GM21367 (cell line): ENCODE measurements at regions not wholly inside any gene's neighbourhood (a gene's known extent, or its start where the extent isn't known, plus 50 kb on each side); places are given as distances from the start of the nearest gene placed in this dataset.

Source experiments
- ATAC-seq: cut with Tn5 transposase; IDR thresholded peaks from one replicate; pipeline ENCODE4 v1.9.1; 2021; ENCODE audit not compliant: unreplicated experiment

DNA sequence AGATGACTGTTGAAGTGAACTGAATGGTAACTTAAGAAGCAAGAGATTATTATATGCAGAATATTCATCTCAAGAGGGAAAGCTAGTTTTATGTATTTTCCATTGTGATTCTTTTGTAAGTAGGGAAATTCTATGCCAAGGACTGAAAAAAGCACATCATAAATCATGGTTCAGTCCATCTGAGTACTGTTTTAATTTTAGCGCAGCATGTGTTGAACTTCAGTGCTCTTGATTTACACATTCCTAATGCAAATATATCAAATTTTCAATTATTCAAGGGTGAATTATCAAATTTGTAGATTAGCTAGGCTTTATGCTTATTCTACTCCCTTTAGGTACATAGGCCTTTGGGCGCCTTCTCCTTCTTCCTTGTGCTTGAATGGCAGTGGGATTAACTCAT is 50.3 kb upstream of the TCF12 start:
- ATAC-seq: no peak

DNA sequence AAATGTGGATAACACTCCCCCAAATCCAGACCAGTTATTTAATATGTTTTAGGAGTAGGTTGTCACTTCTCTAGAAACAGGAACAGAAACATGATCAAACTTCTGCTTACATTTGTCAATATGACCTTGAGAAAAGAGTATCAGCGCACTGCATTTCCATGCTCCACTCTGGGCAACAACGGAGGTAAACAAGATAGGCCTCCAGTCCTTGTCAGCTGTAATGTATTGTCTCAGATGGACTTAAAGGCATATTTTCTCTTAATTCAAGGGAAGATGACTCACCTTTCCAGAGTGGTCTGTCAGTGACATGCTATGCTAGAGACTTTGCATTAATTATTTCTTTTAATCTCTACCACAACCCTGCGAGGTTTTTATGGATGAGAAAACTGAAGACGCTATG is 51.6 kb upstream of the TCF12 start:
- ATAC-seq: no peak

DNA sequence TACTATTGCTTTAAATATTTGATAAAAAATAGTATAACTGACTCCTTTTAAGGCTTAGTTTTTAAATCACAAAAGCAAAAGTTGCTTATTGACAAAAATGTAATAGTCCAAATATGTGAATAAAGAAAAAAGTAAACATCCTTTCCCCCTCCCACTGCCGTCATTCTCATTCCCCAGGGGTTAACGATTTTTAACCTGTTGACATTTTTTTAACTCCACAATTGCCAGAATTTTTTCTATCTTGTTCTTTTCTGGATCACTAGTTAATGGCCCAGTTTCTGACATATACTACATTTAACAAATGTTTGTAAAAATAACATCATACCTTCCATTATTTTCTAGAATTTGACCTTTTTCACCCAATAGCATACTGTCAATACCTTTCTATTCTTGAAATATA is 60.6 kb upstream of the TCF12 start:
- ATAC-seq: no peak

DNA sequence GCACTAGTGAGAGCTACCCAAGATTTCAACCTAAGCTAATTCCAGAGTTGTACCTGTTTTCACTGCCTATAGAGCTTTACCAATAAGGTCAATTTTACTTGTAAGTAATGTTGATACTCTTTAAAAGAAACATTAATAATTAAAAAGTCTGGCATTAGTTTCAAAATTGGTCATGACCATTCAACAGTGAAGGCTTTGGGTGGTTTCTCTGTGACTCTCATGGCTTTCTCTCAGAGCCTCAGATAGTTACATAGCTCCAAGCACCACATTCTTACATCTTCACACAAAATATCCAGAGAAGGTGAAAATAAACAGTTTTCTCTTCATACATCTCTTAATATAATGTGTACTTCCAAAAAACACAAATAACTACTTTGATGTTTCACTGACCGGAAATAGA is 61.5 kb upstream of the TCF12 start:
- no peak for ATAC-seq

DNA sequence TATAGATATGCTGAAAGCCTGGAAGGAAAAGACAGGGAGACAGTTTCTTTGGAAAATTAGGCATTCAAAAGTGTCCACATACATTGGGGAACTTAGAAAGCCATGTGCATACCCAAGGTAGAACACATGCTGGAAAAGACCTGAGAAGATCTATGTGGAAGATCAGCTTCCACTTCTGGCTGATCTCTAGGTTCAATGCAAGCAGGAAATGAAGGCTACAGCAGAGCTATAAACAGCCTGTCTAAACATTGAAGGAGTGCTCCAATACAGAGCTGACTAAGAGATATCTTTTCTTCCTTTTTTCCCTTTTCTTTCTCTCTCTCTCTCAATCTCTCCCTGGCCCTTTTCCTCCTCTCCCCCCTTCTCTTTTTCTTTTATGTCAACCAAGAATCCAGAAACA is 73.6 kb upstream of the TCF12 start:
- ATAC-seq: no peak

DNA sequence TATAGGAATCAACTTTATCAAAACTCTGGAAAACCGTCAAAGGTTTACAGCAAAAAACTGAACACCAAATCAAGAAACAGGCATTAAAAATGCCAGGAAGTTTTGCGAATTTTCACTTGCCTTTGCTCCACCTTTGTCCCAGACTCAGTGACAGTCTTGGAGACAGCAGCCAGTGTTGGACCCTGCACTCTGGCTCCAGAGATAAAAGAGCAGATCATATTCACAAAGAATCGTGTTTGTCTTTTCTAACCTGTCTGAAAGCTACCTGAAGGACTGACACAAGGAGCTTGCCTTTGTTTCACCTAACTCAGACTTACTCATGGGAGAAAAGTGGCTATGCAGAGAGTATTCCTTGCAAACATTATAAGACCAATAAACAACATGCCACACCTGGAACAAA is 74.0 kb upstream of the TCF12 start:
- ATAC-seq: no peak

DNA sequence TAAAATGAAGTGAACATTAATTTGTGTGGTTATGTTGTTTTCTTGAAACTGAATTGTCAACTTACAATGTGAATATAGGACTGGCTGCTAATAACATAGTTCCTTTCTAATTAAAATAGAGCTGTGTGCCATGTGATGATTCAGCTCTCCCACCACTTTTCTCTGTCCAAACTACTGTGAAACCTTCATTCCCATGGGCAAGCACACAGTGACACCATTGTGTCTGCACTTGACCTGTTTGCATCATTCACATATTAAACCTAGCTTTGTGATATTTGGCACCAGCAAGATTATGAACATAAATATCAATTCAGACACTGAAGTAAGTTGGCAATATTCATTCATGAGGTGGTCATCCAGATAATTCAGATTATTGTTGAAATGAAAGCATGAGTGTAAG is 78.8 kb upstream of the TCF12 start:
- no peak for ATAC-seq

DNA sequence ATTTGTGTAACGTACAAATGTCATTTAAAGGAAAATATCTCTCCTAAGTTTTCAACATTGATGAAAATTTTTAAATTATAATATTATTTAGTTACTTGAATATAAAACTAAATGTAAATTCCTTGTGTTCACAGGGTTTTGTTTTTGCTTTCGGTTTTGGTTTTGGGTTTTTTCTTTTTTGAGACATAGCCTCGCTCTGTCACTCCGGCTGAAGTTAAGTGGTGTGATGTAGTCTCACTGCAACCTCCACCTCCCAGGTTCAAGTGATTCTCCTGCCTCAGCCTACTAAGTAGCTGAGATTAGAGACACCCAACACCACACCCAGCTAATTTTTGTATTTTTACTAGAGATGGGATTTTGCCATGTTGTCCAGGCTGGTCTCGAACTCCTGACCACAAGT is 79.3 kb upstream of the TCF12 start:
- ATAC-seq: no peak

DNA sequence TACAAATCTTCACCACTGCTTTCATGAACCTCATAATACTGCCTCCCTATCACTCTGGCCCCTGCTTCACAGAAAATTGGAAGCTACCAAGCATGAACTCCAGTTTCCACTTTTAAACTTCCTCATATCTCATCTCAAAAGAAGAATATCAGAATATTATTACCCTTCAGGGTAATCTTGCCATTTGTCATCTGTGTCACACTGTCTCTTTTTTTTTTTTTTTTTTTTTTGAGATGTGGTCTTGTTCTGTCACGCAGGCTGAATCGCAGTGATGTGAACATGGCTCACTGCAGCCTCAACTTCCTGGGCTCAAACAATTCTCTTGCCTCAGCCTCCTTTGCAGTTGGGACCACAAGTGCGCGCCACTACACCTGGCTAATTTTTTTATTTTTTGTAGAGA is 80.4 kb upstream of the TCF12 start:
- ATAC-seq: no peak

DNA sequence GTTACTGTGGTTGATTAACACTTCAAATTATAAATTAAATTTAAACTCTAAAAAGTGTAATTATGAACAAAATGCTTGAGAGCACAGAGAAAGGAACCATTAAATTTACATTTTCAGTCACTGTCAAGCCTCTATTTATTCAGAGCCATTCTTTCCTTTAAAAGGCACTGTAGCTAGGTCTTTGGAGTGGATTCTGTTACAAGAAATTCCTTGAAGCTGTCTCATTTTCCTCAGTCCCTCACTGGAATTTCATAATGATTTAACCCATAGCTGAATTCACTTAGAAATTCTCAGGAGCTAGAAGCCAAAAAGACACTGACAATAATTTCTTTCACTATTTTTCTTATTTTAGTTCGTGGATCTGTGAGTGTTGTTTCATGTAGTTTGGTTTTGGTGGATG is 81.2 kb upstream of the TCF12 start:
- no peak for ATAC-seq

DNA sequence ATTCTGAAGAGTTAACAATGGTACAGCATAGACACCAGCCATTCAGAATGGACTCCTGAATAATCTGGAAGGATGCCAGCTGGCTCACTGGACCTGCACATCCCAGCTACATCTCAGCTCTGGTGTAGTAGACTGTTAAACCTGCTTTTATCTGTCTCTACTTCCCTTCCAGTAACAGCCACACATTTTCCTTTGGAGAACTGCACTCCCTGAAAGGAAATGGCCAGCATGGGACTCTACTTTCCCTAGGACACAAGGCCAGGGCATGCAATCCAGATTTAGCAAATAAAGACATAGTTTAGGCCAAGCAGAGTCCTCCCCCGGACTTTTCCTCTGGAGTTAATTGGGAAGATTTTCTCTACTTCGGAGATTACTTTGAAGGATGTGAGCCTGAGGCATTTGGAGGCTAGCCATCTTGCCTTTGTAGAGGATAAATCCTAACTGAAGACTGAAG is 82.7 kb upstream of the TCF12 start:
- ATAC-seq: no peak

DNA sequence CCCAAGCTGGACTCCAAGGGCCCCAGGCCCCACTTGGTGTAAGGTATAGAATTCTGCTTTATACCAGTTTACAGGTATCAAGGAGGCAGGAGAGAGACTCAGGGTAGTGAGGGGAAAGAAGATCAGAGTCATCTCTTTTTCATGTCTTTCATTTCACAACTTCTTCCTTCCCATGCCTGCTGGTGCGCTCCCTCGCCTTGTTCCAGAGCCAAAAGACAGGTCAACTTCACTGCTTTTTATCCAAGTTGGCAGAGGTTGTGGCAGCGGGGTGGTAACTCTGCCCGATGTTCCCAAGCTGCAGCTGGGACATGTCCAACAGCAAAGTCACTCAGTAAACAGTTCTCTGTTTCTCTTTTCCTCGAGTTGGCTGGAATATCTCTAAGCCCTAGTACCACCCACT is 86.3 kb upstream of the TCF12 start:
- ATAC-seq: no peak

DNA sequence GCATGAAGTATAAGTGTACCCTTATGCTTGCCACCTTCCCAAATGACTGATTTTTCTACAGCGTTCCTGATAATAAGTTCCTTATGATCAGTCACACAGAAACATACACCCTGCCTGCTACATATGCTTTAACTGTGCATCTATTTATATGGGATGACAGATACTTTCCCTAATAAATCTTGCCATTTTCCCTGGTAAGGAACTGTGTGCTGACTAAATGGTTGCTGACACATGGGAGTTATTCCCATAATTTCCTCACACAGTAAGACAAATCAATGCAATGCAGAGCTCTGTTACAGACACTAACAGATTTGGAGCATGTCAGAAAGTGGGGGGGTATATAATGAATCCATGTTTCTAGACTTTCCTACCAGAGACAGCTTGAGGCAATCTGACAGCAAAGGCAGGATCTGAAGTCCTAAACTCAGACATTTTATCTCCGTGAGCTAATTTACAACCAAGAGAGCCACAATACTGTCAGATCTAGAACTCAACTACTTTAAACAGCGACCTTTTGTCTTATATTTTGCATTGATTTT is 86.9 kb upstream of the TCF12 start:
- no peak for ATAC-seq

DNA sequence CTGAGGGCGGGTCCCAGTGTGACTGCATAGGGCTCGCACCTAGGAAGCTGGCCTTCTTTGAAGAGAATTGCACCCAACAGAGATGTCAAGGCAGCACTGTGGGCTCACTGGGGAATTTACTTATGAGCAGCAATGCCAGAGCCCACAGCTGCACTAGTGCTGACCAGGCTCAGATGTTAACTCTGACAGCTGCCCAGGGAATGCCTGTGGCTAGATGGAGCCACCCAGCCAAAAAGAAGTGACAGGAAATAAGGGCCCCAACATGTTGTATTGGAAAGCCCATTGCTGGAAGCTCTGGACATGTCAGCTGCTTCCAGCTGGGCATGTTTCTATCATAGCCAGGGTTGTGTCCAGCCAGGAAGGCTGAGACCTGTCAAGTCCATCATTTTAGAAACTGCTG is 90.9 kb upstream of the ZNF280D start:
- no peak for ATAC-seq

DNA sequence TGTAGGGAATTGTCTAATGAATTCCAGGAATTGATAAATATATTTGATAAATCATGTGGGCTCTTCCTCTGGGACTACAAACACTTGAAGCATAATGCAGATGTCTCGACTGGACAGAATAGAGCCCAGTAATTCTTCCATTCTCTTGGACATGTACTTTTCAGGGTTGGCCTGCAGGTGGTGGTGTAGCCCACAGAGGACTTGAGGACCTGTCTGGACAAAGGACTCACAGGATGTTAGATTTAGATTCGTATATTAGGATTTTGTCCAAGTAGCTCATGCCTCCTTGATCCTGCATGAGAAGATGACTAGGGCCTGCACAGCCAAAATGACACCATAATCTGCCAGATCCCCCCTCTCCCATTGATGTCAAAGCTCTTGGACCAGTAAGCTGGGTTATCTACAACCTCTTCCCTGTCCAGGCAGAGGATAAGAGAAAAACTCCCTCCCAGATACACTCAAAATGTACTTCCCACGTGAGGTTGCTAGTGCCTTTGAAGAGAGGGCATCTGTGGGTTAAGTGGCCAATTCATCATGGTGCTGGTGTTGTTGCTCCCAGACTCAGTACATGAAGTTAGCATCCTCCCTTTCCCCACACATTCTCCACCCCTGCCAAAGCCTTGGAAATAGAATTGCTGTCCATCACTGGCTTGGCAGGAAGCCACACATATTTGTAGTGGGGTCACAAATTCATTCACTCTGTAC is 88.6 kb upstream of the ZNF280D start:
- no peak for ATAC-seq

DNA sequence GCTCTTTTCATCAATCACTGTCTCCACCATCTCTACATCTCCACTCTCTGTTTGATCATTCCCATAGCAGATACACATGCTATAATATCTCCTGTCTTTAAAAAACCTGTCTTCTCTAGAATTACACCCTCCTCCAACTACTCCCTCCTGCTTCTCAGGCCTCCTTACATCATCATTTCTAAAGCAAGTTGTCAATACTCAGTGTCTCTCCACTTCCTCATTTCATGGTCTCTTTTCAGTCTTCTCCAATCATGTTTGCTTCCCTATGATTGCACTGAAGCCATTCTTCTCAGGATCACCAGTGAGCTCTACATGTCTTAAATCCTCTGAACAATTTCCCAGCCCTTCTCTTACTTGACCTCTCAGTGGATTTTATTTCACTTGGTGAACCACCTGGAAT is 87.0 kb upstream of the ZNF280D start:
- no peak for ATAC-seq

DNA sequence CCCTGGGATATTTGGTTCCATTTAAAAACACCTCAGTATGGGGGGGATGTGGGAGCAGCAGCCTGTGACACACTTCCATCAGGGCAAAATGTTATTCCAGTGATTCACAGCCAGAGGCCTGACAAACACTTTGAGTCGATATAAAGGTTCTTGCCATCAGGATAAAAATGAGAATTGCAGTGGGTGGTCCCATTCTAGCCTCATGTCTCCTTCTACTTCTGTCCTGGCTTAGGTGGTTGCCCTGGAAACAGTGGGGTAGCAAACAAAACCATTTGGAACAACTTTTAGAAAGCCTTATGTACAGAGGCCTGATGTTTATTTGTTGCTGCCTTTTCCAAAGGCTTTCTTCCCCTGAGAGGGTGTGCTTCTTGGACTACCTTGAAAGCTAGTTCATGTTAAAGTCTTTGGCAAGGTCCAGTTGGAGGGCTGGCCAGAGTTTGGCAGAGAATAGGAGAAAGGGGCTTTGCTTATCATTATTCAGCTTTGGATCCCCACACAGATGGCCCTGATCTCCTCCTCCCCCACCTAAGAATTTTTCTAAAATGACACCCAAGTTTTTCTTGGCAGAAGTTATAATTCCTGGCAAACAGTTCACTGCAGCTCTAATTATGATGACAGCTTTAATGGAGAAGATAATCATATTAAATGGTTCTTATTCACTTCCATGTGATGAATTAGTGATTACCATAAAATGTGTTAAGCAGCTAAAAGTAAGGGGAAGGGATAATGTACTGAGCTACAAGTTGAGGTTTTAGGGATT is 84.2 kb upstream of the ZNF280D start:
- no peak for ATAC-seq

DNA sequence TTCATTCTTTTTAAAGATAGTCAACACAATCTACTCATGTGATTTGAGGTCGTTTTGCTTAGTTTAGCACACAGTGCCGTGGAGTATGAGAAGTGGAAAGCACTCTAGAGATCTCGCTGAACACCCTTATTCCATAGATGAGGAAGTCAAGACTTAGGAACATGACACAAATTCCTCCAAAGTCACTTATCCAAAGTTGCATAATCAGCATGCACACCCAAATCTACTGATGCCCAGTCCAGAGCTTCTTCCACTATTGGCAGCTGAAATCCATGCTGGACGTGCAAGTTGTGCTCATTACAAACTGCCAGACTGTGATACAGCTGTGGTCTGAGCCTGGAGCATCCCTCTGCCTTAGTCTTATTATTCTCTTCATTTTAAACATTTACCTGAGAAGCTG is 83.5 kb upstream of the ZNF280D start:
- no peak for ATAC-seq

DNA sequence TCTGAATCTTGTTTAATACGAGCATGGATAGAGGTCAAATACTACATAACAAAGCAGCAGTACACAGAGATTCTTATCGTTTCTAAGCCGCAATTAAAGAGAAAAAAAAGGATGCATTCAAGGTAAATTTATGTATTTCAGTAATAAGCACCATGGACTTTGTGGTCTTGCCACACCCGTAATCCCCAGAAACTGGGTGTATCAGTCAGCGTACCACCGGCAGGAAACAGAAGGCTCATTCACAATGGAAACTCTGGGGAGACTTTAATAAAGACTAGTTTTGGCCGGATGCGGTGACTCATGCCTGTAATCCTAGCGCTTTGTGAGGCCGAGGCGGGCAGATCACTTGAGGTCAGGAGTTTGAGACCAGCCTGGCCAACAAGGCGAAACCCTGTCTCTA is 81.9 kb upstream of the ZNF280D start:
- ATAC-seq: no peak

DNA sequence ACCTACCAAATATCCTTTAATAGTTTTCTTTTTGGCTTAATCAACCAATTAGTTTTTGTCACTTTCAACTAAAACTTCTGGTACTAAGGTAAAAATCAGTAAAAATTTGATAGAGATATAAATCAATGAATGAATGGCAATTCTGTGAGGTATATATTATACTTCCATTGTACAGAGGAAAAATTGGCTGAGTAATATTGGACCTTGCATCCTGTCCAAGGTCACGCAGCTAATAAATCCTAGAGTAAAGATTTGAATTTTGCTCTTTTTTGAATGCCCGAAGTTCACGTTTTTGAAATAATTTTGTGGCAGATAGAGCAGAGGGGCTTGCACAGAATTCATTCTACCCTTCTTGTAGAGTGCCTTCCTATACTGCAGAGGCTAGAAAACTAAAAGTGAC is 81.1 kb upstream of the ZNF280D start:
- no peak for ATAC-seq

DNA sequence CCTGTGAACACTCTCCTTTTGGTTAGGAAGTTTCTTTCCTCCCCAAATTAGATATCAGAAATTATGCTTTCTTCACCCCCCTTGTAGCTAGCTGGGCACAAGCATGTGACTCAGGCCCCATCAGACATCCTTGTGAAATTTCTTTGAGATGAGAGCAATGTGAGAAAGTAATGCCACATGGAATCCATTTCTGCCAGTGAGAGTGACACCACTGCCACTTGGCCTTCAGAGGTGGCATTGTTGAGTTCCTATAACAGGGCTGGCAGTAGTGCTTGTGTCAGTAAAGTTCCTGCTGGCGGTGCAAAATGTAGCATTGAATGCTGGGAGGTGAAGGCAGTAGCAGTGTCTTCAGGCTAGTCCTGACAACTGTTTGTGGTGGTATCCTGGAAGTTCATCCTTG is 80.7 kb upstream of the ZNF280D start:
- ATAC-seq: no peak

DNA sequence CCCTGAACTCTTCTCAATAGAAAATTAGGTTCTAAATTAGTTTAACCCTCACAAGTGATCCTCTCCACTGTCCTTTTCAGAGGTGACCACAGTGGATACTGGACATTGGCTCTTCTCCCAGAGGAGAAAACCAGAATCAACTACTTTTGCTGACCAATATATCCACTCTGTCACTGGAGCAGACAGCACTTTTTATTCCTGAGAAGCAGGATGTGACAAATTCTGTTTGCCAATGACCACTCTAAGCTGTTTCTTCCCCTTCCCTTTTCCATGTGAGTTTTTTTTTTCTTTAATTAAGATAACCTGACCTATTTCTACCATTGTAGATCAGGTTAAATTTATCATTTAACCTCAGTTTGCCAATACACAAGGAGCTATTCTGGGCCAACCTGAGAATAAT is 79.7 kb upstream of the ZNF280D start:
- ATAC-seq: no peak

DNA sequence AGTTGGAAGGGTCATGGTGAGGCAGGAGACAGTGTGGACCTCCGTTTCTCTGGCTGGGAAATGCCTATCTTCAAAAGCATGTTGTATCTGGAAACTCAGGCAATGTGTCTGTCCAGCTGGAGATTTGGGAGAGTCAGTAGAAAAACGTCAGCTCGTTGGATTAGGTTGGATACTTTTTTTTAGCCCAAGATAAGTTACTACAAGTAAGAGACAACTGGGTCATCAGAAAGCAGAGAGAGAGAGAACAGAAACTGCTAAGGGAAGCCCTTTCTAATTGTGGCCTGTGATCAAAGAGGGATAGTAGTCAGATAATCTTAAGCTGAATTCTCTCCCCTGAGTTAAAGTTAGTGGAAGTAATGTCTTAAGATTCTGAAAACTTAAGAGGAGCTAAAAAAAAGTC is 78.9 kb upstream of the ZNF280D start:
- ATAC-seq: no peak
